ENCODE measurements at regions not wholly inside any gene's neighbourhood (a gene's known extent, or its start where the extent isn't known, plus 50 kb on each side); places are given as distances from the start of the nearest gene placed in this dataset.

DNA sequence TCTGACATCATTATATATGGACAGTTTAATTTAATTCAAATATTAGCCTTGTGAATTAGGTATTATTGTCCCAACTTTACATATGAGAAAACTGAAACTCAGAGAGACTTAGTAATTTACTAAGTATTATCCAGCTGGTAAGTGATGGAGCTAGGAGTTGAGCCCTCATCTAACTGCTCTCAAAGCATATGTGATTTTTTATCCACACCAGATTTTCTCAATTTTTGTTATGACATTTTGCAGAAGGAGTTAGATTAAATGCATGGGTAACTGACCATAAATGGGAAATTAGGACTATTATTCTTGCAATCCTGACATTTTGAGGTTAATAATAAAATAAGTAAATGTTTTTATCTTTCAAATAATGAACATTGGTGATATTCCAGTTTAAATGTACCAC lies 778.3 kb upstream of the SORCS1 start:
- Histone ChIP-seq H2AFZ (no peak overlapping the region), H3K36me3 (replicated peaks; ENCODE audit: insufficient read depth, low read depth) (no peaks in the 10 kb centered on the region), H3K9me3 (ENCODE audit: low read depth) (no peaks in the 10 kb centered on the region), H3K79me2 (no peaks in the 10 kb centered on the region), H3K27ac (no peak overlapping the region), H3K9me2 (replicated peaks; ENCODE audit: insufficient read depth) (no peaks in the 10 kb centered on the region), H3K4me1 (ENCODE audit: insufficient read depth) (no peaks in the 10 kb centered on the region), H4K20me1 (ENCODE audit: insufficient read depth, poor library complexity, severe bottlenecking) (no peaks in the 10 kb centered on the region), H3K27me3 (no peaks in the 10 kb centered on the region), H3K4me3 (no peak overlapping the region), H3K4me2 (no peak overlapping the region)
- DNase-seq (ENCODE audit: low spot score) = no peak
- TF ChIP-seq EZH2 (IDR thresholded peaks at IDR 0.05; ENCODE audit: borderline replicate concordance) (no peak), EZH2phosphoT487 (IDR thresholded peaks at IDR 0.05; ENCODE audit: low read depth, severe bottlenecking, unreplicated experiment) (no peak), CTCF (IDR thresholded peaks at IDR 0.05; ENCODE audit: poor library complexity) (no peak)

GRCh38 chr10:107933076-107933475 lies 768.6 kb upstream of the SORCS1 start:
- H3K27ac ChIP-seq = no peak overlapping the region
- no peaks in the 10 kb centered on the region for H3K9me3 ChIP-seq (ENCODE audit: low read depth)
- DNase-seq (ENCODE audit: low spot score) = no peak
- TF ChIP-seq EZH2phosphoT487 (IDR thresholded peaks at IDR 0.05; ENCODE audit: low read depth, severe bottlenecking, unreplicated experiment) (no peak), CTCF (IDR thresholded peaks at IDR 0.05; ENCODE audit: poor library complexity) (no peak), EZH2 (IDR thresholded peaks at IDR 0.05; ENCODE audit: borderline replicate concordance) (no peak)
- no peaks in the 10 kb centered on the region for H3K9me2 ChIP-seq (replicated peaks; ENCODE audit: insufficient read depth)
- no peaks in the 10 kb centered on the region for H3K36me3 ChIP-seq (replicated peaks; ENCODE audit: insufficient read depth, low read depth)
- WGBS (ENCODE audit: low lambda C conversion rate, missing lambda C conversion rate) = 92% methylated on average over 2 of the region's 2 CpGs
- H3K79me2 ChIP-seq = no peaks in the 10 kb centered on the region
- H4K20me1 ChIP-seq (ENCODE audit: insufficient read depth, poor library complexity, severe bottlenecking) = no peaks in the 10 kb centered on the region
- H3K4me1 ChIP-seq (ENCODE audit: insufficient read depth) = no peaks in the 10 kb centered on the region
- no peaks in the 10 kb centered on the region for H3K27me3 ChIP-seq
- H3K4me3 ChIP-seq = no peak overlapping the region
- no peak overlapping the region for H2AFZ ChIP-seq
- H3K4me2 ChIP-seq = no peak overlapping the region

GRCh38 chr10:107931808-107932207 lies 767.3 kb upstream of the SORCS1 start:
- Histone ChIP-seq H3K4me3 (no peak overlapping the region), H3K4me2 (no peak overlapping the region), H4K20me1 (ENCODE audit: insufficient read depth, poor library complexity, severe bottlenecking) (no peaks in the 10 kb centered on the region), H3K9me3 (ENCODE audit: low read depth) (no peaks in the 10 kb centered on the region), H2AFZ (no peak overlapping the region), H3K9me2 (replicated peaks; ENCODE audit: insufficient read depth) (no peaks in the 10 kb centered on the region), H3K27me3 (no peaks in the 10 kb centered on the region), H3K27ac (no peak overlapping the region), H3K4me1 (ENCODE audit: insufficient read depth) (no peaks in the 10 kb centered on the region), H3K79me2 (no peaks in the 10 kb centered on the region), H3K36me3 (replicated peaks; ENCODE audit: insufficient read depth, low read depth) (no peaks in the 10 kb centered on the region)
- DNase-seq (ENCODE audit: low spot score) = no peak
- WGBS (ENCODE audit: low lambda C conversion rate, missing lambda C conversion rate) = 94% methylated on average over 1 of the region's 1 CpG
- no peak for TF ChIP-seq CTCF (IDR thresholded peaks at IDR 0.05; ENCODE audit: poor library complexity)
- TF ChIP-seq EZH2phosphoT487 (IDR thresholded peaks at IDR 0.05; ENCODE audit: low read depth, severe bottlenecking, unreplicated experiment) = no peak
- no peak for TF ChIP-seq EZH2 (IDR thresholded peaks at IDR 0.05; ENCODE audit: borderline replicate concordance)

- no peak for TF ChIP-seq EZH2phosphoT487 (IDR thresholded peaks at IDR 0.05; ENCODE audit: low read depth, severe bottlenecking, unreplicated experiment)
- TF ChIP-seq CTCF (IDR thresholded peaks at IDR 0.05; ENCODE audit: poor library complexity) = no peak
- TF ChIP-seq EZH2 (IDR thresholded peaks at IDR 0.05; ENCODE audit: borderline replicate concordance) = no peak
Observed at GRCh38 chr10:107930037-107930436, 765.5 kb upstream of the SORCS1 start.

More at GRCh38 chr10:107930037-107930436, 765.5 kb upstream of the SORCS1 start:
- Histone ChIP-seq H3K27ac (no peak overlapping the region), H3K36me3 (replicated peaks; ENCODE audit: insufficient read depth, low read depth) (no peaks in the 10 kb centered on the region), H3K79me2 (no peaks in the 10 kb centered on the region), H3K9me2 (replicated peaks; ENCODE audit: insufficient read depth) (no peaks in the 10 kb centered on the region), H4K20me1 (ENCODE audit: insufficient read depth, poor library complexity, severe bottlenecking) (no peaks in the 10 kb centered on the region), H2AFZ (no peak overlapping the region), H3K4me1 (ENCODE audit: insufficient read depth) (no peaks in the 10 kb centered on the region), H3K9me3 (ENCODE audit: low read depth) (no peaks in the 10 kb centered on the region), H3K27me3 (no peaks in the 10 kb centered on the region), H3K4me3 (no peak overlapping the region), H3K4me2 (no peak overlapping the region)
- WGBS (ENCODE audit: low lambda C conversion rate, missing lambda C conversion rate) = 73% methylated on average over 2 of the region's 2 CpGs
- DNase-seq (ENCODE audit: low spot score) = no peak
